ENCODE measurements at regions not wholly inside any gene's neighbourhood (a gene's known extent, or its start where the extent isn't known, plus 50 kb on each side); places are given as distances from the start of the nearest gene placed in this dataset.

- Mint-ChIP-seq H3K27me3 (ENCODE audit: insufficient read depth, unreplicated experiment) (peaks cover 3% of the 10 kb centered on the region), H3K4me3 (ENCODE audit: unreplicated experiment) (no peak overlapping the region), H3K27ac (ENCODE audit: unreplicated experiment) (no peak overlapping the region), H3K9me3 (ENCODE audit: unreplicated experiment) (peaks cover 9% of the 10 kb centered on the region), H3K36me3 (ENCODE audit: insufficient read depth, unreplicated experiment) (no peaks in the 10 kb centered on the region), H3K4me1 (ENCODE audit: low read depth, unreplicated experiment) (peaks cover 6% of the 10 kb centered on the region)
- BruUV-seq (replicated peaks), result no TSS peak
- no peak for DNase-seq
- TF ChIP-seq, protein P1, sequence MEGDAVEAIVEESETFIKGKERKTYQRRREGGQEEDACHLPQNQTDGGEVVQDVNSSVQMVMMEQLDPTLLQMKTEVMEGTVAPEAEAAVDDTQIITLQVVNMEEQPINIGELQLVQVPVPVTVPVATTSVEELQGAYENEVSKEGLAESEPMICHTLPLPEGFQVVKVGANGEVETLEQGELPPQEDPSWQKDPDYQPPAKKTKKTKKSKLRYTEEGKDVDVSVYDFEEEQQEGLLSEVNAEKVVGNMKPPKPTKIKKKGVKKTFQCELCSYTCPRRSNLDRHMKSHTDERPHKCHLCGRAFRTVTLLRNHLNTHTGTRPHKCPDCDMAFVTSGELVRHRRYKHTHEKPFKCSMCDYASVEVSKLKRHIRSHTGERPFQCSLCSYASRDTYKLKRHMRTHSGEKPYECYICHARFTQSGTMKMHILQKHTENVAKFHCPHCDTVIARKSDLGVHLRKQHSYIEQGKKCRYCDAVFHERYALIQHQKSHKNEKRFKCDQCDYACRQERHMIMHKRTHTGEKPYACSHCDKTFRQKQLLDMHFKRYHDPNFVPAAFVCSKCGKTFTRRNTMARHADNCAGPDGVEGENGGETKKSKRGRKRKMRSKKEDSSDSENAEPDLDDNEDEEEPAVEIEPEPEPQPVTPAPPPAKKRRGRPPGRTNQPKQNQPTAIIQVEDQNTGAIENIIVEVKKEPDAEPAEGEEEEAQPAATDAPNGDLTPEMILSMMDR (IDR thresholded peaks at IDR 0.05; ENCODE audit: insufficient read depth in 1 of 2, low read depth in 1 of 2, low read length in 1 of 2, severe bottlenecking in 1 of 2, unreplicated experiment in 1 of 2), result no peak
- H3K9me3 ChIP-seq, result no peaks in the 10 kb centered on the region
- H3K4me3 ChIP-seq (ENCODE audit: low read depth, low read length), result no peak overlapping the region
- CTCF ChIA-PET, result no interaction called here
- H3K36me3 ChIP-seq (ENCODE audit: control insufficient read depth, insufficient read depth, low read length), result no peaks in the 10 kb centered on the region
- intact Hi-C loops (cut with micrococcal nuclease; ENCODE audit: unreplicated experiment), result no loop called here
- POLR2A ChIA-PET, result no interaction called here
- peaks cover 9% of the 10 kb centered on the region; the same call in 1 of the 2 replicates for H3K4me1 ChIP-seq
- H3K27me3 ChIP-seq (replicated peaks; ENCODE audit: control insufficient read depth, insufficient read depth, low read length), result no peaks in the 10 kb centered on the region
Observed at GRCh38 chr1:53384796-53385195, 56.9 kb upstream of the LRP8 start.

- BruUV-seq (replicated peaks), result no TSS peak
Observed at GRCh38 chr1:53385276-53386225, 57.7 kb upstream of the LRP8 start.

DNA sequence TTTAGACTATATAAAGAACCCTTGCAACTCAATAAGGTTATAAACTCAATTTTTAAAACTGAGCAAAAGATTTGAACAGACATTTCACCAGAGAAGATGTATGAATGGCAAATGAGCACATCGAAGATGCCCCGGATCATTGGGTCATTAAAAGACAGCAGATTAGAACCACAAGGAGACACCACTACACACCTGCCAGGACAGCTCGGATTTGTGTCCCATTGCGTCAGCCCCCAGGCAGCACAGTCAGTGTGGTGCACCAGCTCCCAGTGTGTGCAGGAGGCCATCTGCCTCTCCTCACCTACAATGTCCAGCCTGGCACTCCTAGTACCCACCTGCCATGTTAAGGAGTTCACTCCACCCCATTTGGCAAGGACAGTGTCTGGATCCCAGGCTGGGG is 61.1 kb upstream of the LRP8 start:
- no TSS peak for BruUV-seq (replicated peaks)
- Histone ChIP-seq H3K4me3 (ENCODE audit: low read depth, low read length) (no peak overlapping the region), H3K4me1 (no peaks in the 10 kb centered on the region), H3K36me3 (ENCODE audit: control insufficient read depth, insufficient read depth, low read length) (no peaks in the 10 kb centered on the region), H3K9me3 (no peaks in the 10 kb centered on the region), H3K27me3 (replicated peaks; ENCODE audit: control insufficient read depth, insufficient read depth, low read length) (no peaks in the 10 kb centered on the region)
- intact Hi-C loops (cut with micrococcal nuclease; ENCODE audit: unreplicated experiment), result no loop called here
- TF ChIP-seq, protein P1 (IDR thresholded peaks at IDR 0.05; ENCODE audit: insufficient read depth in 1 of 2, low read depth in 1 of 2, low read length in 1 of 2, severe bottlenecking in 1 of 2, unreplicated experiment in 1 of 2), result no peak
- no peak for DNase-seq
- ChIA-PET POLR2A (no interaction called here), CTCF (no interaction called here)
- Mint-ChIP-seq H3K36me3 (ENCODE audit: insufficient read depth, unreplicated experiment) (no peaks in the 10 kb centered on the region), H3K9me3 (ENCODE audit: unreplicated experiment) (peaks cover 9% of the 10 kb centered on the region), H3K4me1 (ENCODE audit: low read depth, unreplicated experiment) (no peaks in the 10 kb centered on the region), H3K27me3 (ENCODE audit: insufficient read depth, unreplicated experiment) (peaks cover 3% of the 10 kb centered on the region), H3K27ac (ENCODE audit: unreplicated experiment) (no peak overlapping the region), H3K4me3 (ENCODE audit: unreplicated experiment) (no peak overlapping the region)

More at GRCh38 chr1:53385276-53386225, 57.7 kb upstream of the LRP8 start:
- H3K4me1 ChIP-seq, result peaks cover 1% of the 10 kb centered on the region; the same call in 1 of the 2 replicates
- no peak overlapping the region for H3K4me3 ChIP-seq (ENCODE audit: low read depth, low read length)
- Mint-ChIP-seq H3K4me3 (ENCODE audit: unreplicated experiment) (no peak overlapping the region), H3K27me3 (ENCODE audit: insufficient read depth, unreplicated experiment) (peaks cover 3% of the 10 kb centered on the region), H3K4me1 (ENCODE audit: low read depth, unreplicated experiment) (no peaks in the 10 kb centered on the region), H3K27ac (ENCODE audit: unreplicated experiment) (no peak overlapping the region), H3K36me3 (ENCODE audit: insufficient read depth, unreplicated experiment) (no peaks in the 10 kb centered on the region), H3K9me3 (ENCODE audit: unreplicated experiment) (peaks cover 9% of the 10 kb centered on the region)
- H3K27me3 ChIP-seq (replicated peaks; ENCODE audit: control insufficient read depth, insufficient read depth, low read length), result no peaks in the 10 kb centered on the region
- H3K9me3 ChIP-seq, result no peaks in the 10 kb centered on the region
- TF ChIP-seq, protein P1 (IDR thresholded peaks at IDR 0.05; ENCODE audit: insufficient read depth in 1 of 2, low read depth in 1 of 2, low read length in 1 of 2, severe bottlenecking in 1 of 2, unreplicated experiment in 1 of 2), result no peak
- POLR2A ChIA-PET, result no interaction called here
- no peak for DNase-seq
- no peaks in the 10 kb centered on the region for H3K36me3 ChIP-seq (ENCODE audit: control insufficient read depth, insufficient read depth, low read length)
- intact Hi-C loops (cut with micrococcal nuclease; ENCODE audit: unreplicated experiment), result no loop called here
- CTCF ChIA-PET, result no interaction called here

Data from Caco-2 (cell line).